Small intestine (tissue), 7 donors: ENCODE measurements at regions not wholly inside any gene's neighbourhood (a gene's known extent, or its start where the extent isn't known, plus 50 kb on each side); places are given as distances from the start of the nearest gene placed in this dataset.

Source experiments
- DNase-seq, 2 donors: peaks; one replicate each; pipeline versions ENCODE4 v3.0.0 to v3.0.0-alpha.2; 2013
- FAIRE-seq: peaks from 2 replicates; lab custom pipeline; 2012; peaks lifted over from hg19 to GRCh38; lab: Jason Lieb, UNC
- H3K27ac ChIP-seq, 3 donors: one replicate each; pipeline ENCODE4 v1.5.1; 2013; ENCODE audit warnings: low read length in 2 of 3, mild to moderate bottlenecking in 2 of 3, control low read depth in 1 of 3, inconsistent platforms in 1 of 3, low read depth in 1 of 3, moderate library complexity in 1 of 3
- H3K27me3 ChIP-seq, 3 donors: one replicate each; pipeline ENCODE4 v1.6.1; 2013; ENCODE audit warnings: low read length in 3 of 3, inconsistent platforms in 1 of 3; ENCODE audit not compliant: control insufficient read depth in 3 of 3, insufficient read depth in 3 of 3
- H3K36me3 ChIP-seq, 3 donors: one replicate each; pipeline ENCODE4 v1.6.1; 2013; ENCODE audit warnings: low read length in 3 of 3, inconsistent platforms in 1 of 3, low read depth in 1 of 3, mild to moderate bottlenecking in 1 of 3, moderate library complexity in 1 of 3; ENCODE audit not compliant: control insufficient read depth in 3 of 3, insufficient read depth in 2 of 3
- H3K4me1 ChIP-seq, 3 donors: one replicate each; pipeline ENCODE4 v1.6.1; 2013; ENCODE audit warnings: low read length in 2 of 3, inconsistent platforms in 1 of 3, low read depth in 1 of 3, mild to moderate bottlenecking in 1 of 3, moderate library complexity in 1 of 3; ENCODE audit not compliant: control insufficient read depth in 3 of 3, insufficient read depth in 2 of 3
- H3K4me3 ChIP-seq, 3 donors: one replicate each; pipeline ENCODE4 v1.5.1; 2013; ENCODE audit warnings: low read length in 3 of 3, control low read depth in 1 of 3, inconsistent platforms in 1 of 3, low read depth in 1 of 3, mild to moderate bottlenecking in 1 of 3, moderate library complexity in 1 of 3
- H3K9me3 ChIP-seq, 2 donors: one replicate each; pipeline ENCODE4 v1.6.1; 2013; ENCODE audit warnings: low read depth in 1 of 2, low read length in 1 of 2; ENCODE audit not compliant: control insufficient read depth in 2 of 2, insufficient read depth in 1 of 2
- WGBS, 3 donors: extraction: QIAGEN DNeasy Blood & Tissue Kit; methylation state at CpG; one replicate each; pipeline ENCODE4 v1.1.7; 2013; 5-methylcytosine and 5-hydroxymethylcytosine counted together
- donor health status: healthy with polysubstance abuse.
- donor health status: control.
- donor health status: control.
- donor health status: Bipolar disorder and iron deficiency.
- donor health status: healthy.

DNA sequence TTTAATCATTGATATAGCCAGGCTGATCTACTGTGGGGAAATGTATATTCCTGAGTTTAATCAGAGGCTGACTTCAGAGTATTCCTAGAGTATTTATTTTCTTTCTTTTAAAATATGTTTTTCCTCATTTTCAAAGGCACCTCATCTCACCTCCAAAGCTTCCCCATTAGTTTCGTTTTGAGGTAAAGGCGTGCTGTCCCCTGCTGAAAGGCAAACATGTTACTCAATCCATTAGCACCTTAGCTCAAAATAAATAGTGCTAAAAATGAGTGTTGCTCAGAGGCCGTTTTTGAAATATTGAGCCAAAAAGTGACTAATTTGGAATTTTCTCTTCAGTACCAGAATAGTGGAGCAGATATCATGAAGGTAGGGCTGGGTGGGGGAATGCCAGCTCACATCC, 386.2 kb downstream of the SOX11 start:
- WGBS, 3 donors = 20 to 44% (median 27%) methylated on average over 3 of the region's 3 CpGs
- Histone ChIP-seq H3K27me3 (no peaks in the 10 kb centered on the region), H3K27ac (no peak overlapping the region), H3K4me1 (peaks cover 0 to 2% (median 0%) of the 10 kb centered on the region in 3 donors), H3K9me3 (no peaks in the 10 kb centered on the region), H3K4me3 (no peak overlapping the region), H3K36me3 (no peaks in the 10 kb centered on the region)
- FAIRE-seq (no peak), DNase-seq (no peak)

DNA sequence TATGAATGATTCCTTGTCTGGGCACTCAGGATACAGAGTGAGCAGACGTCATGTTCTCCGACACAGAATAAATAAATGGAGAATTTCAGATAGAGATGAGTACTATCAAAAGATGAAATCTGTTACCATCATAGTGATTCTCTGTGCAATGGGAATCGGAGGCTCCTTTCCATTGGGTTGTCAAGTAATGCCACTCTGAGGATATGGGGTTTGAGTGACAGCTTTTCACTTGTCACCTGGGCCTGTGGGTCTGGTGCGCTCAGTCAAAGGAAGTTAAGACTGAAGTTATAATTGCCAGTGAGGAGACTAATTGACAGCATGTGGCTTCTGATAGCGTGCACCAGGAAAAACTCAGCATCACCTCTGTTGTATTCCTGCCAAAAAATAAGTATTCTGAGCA, 387.2 kb downstream of the SOX11 start:
- no peak overlapping the region for H3K4me3 ChIP-seq
- FAIRE-seq = no peak
- no peak overlapping the region for H3K27ac ChIP-seq
- H3K36me3 ChIP-seq = no peaks in the 10 kb centered on the region
- DNase-seq = no peak
- 78 to 94% (median 84%) methylated on average over 5 of the region's 5 CpGs for WGBS, 3 donors
- H3K9me3 ChIP-seq = no peaks in the 10 kb centered on the region
- H3K4me1 ChIP-seq = peaks cover 0 to 2% (median 0%) of the 10 kb centered on the region in 3 donors
- H3K27me3 ChIP-seq = no peaks in the 10 kb centered on the region

DNA sequence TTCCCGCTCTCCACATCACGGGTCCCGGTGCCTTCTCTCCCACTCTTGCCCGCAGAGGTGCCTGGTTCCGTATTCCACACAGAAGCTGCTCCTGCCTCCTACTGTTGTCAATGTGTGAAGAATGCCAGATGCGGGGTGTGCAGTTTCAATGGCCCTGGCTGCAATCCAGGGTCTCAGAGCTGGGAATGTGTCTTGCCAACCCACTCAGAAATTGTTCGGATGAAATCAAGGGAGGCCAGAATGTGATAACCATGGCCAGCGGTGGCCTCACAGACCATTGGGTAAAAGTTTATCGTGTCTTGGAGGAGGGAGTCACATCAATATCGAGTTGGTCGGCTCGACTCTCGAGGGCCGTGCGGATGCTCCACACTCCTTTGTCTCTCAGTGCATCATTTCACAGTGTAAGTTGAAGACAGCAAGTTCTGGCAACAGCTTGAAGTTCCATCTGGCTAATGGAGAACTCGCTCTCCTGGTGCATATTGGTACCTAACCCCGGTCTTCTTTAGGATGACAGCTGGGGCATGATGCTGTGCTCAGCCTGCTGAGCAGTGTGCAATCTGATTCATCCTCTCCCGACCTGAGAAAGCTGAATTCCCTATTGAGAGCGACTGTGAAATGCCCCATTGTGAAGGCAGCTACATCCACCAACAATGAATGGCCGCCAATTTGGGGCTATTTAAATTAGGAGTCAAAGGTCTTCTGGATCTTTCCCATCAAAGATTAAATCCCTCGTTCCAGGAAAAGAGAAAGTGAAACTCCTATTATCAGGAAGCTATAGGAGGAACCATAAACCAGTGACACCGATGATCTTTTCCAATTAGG, 389.0 kb downstream of the SOX11 start:
- WGBS, 3 donors = 58 to 76% (median 68%) methylated on average over 22 of the region's 22 CpGs
- DNase-seq (peak; percentile 56 to 88), FAIRE-seq (no peak)
- no peak overlapping the region for H3K27ac ChIP-seq
- H3K4me1 ChIP-seq = peaks cover 0 to 2% (median 0%) of the 10 kb centered on the region in 3 donors
- H3K4me3 ChIP-seq = peak overlapping the region in 1 of 3 donors; percentile 26
- H3K36me3 ChIP-seq = no peaks in the 10 kb centered on the region
- no peaks in the 10 kb centered on the region for H3K27me3 ChIP-seq
- no peaks in the 10 kb centered on the region for H3K9me3 ChIP-seq

DNA sequence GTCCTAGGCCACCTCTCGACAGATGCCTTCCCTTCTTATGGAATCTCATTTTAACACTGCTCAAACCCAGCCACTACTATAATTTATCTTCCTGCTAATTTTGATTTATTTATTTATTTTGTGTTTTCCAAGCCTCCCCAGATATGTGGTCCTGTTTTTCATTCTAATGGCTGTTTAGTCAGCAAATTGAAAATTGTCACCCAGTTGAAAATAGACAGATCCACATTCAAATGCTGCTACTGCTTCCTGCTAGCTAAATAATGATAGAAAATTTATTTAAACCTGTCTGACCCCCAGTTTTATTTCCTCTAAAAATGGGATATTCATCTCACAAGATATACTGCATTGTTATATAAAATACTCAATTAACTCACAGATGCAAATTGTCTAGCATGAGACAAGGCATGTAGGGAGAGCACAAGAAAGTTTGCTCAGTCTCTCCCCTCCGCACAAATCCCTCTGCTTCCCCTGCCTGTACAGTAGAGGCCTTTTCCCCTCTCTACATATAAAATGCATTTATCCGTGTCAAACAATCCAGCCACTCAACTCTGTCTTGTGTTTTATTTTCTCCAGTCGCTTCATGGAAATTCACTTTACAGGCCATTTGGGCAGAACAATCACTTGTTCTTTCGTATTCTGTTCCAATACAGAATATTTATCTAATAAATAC, 389.9 kb downstream of the SOX11 start:
- no peaks in the 10 kb centered on the region for H3K36me3 ChIP-seq
- FAIRE-seq (no peak), DNase-seq (no peak)
- H3K9me3 ChIP-seq = no peaks in the 10 kb centered on the region
- H3K27me3 ChIP-seq = no peaks in the 10 kb centered on the region
- H3K27ac ChIP-seq = no peak overlapping the region
- WGBS, 3 donors = 79 to 83% (median 82%) methylated on average over 5 of the region's 5 CpGs
- no peak overlapping the region for H3K4me3 ChIP-seq
- peaks cover 0 to 2% (median 0%) of the 10 kb centered on the region in 3 donors for H3K4me1 ChIP-seq

DNA sequence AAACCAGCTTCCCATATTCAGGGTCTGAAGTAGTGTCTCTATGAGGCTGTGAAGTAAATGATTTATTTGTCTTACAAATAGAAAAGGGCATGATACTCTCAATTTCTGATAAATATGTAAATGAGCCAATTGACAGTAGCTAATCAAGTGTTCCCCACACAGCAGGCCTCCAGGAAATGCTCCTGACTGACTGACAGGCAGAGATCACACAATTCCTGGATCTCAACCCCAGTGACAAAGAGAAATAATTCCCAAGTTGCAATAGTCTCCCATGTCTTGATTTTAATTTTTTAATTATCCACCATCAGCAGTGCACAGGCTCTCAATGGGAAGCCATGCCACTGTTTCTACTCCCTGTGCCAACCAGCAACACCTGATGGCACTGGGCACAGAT, 390.4 kb downstream of the SOX11 start:
- H3K4me3 ChIP-seq = no peak overlapping the region
- H3K4me1 ChIP-seq = peaks cover 0 to 2% (median 0%) of the 10 kb centered on the region in 3 donors
- no peaks in the 10 kb centered on the region for H3K27me3 ChIP-seq
- H3K9me3 ChIP-seq = no peaks in the 10 kb centered on the region
- H3K27ac ChIP-seq = no peak overlapping the region
- no peaks in the 10 kb centered on the region for H3K36me3 ChIP-seq
- FAIRE-seq = no peak
- no peak for DNase-seq

DNA sequence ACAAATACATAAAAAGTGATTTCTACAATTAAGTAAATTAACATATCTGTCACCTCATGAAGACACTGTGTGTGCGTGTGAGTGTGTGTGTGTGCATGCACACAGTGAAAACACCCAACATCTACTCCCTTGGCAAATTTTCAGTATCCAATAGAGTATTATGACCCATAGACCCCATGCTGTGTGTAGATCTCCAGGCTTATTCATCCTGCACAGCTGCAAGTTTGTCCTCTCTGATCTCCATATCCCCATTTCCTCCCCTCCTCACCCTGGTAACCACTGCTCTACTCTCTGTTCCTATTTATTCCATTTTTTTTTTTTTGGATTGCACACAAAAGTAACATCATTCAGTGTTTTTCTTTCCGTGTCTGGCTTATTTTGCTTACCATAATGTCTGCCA, 391.0 kb downstream of the SOX11 start:
- H3K27me3 ChIP-seq = no peaks in the 10 kb centered on the region
- 79 to 93% (median 89%) methylated on average over 2 of the region's 2 CpGs for WGBS, 3 donors
- H3K4me1 ChIP-seq = peaks cover 0 to under 1% (median 0%) of the 10 kb centered on the region in 3 donors
- FAIRE-seq = no peak
- no peaks in the 10 kb centered on the region for H3K9me3 ChIP-seq
- H3K27ac ChIP-seq = no peak overlapping the region
- no peak for DNase-seq
- no peaks in the 10 kb centered on the region for H3K36me3 ChIP-seq
- H3K4me3 ChIP-seq = no peak overlapping the region

DNA sequence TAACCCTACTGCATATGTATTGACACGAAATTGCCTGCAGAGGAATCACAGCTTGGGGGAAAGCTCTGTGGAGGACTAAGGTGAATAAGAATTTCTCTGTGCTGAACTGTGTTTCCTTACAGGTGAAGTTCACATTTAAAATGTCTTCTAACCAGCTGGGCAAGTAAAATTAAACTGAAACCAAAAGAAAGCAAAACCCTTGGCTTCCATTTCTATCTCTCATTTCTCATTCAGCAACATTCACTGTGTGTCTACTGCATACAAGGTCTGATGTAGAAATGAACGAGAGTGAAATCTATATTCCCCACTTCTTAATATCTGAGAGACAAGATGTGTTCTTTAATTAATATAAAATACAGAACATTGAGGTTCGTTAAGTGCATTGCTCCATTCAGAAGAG, 397.3 kb downstream of the SOX11 start:
- Histone ChIP-seq H3K4me3 (no peak overlapping the region), H3K27ac (no peak overlapping the region), H3K36me3 (no peaks in the 10 kb centered on the region), H3K27me3 (no peaks in the 10 kb centered on the region), H3K9me3 (no peaks in the 10 kb centered on the region), H3K4me1 (no peaks in the 10 kb centered on the region)
- DNase-seq (no peak), FAIRE-seq (no peak)
- WGBS, 3 donors = 56 to 63% (median 57%) methylated on average over 3 of the region's 3 CpGs

DNA sequence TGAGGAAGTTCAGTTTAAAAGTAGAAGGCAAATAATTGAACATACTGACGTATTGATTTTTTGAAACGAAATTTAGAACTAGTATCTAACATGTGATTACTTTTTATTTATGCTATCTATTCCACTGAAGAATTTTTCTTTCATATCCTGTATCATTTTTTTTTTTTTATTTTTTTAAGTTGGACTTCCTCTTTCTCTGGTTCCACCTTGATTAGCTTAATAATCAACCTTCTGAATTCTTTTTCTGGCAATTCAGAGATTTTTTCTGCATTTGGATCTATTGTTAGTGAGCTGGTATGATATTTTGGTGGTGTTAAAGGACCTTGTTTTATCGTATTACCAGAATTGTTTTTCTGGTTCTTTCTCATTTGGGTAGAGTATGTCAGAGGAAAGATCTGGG, 411.2 kb downstream of the SOX11 start:
- DNase-seq (no peak), FAIRE-seq (no peak)
- no peak overlapping the region for H3K4me3 ChIP-seq
- H3K27ac ChIP-seq = no peak overlapping the region
- H3K9me3 ChIP-seq = no peaks in the 10 kb centered on the region
- 31 to 63% (median 46%) methylated on average over 3 of the region's 3 CpGs for WGBS, 3 donors
- H3K4me1 ChIP-seq = no peaks in the 10 kb centered on the region
- no peaks in the 10 kb centered on the region for H3K36me3 ChIP-seq
- H3K27me3 ChIP-seq = no peaks in the 10 kb centered on the region
